SK-N-MC (cell line): ENCODE measurements at regions not wholly inside any gene's neighbourhood (a gene's known extent, or its start where the extent isn't known, plus 50 kb on each side); places are given as distances from the start of the nearest gene placed in this dataset.

ENCODE experiments used
- DNase-seq: peaks from one replicate; pipeline ENCODE4 v3.0.0-alpha.2; 2011; ENCODE audit warnings: low read depth, low spot score
- H3K27ac ChIP-seq: fragments of 200-600 bp; sonication (generic); 2 replicates; pipeline ENCODE4 v1.5.1; 2016; ENCODE audit warnings: mixed run types
- H3K36me3 ChIP-seq: fragments of 200-600 bp; sonication (generic); 2 replicates; pipeline ENCODE4 v1.6.1; 2017; ENCODE audit warnings: antibody characterized with exemption, low read length, mixed read lengths; ENCODE audit not compliant: insufficient read depth
- H3K4me3 ChIP-seq: fragments of 200-600 bp; sonication (generic); 2 replicates; pipeline ENCODE4 v1.5.1; 2016
- H3K9ac ChIP-seq: fragments of 200-600 bp; sonication (generic); 2 replicates; pipeline ENCODE4 v1.8.0; 2017; ENCODE audit warnings: mixed run types, mixed read lengths; ENCODE audit not compliant: insufficient read length
- H3K9me3 ChIP-seq: fragments of 200-600 bp; sonication (generic); 2 replicates; pipeline ENCODE4 v1.6.1; 2017; ENCODE audit warnings: low read depth, mild to moderate bottlenecking, antibody characterized with exemption, low read length, moderate library complexity, mixed read lengths
- EZH2 ChIP-seq: fragments of 200-600 bp; sonication (generic); IDR thresholded peaks from one replicate; pipeline ENCODE4 v1.6.1; 2017; ENCODE audit warnings: antibody characterized with exemption
- FOXP2 ChIP-seq: optimal IDR thresholded peaks from 2 replicates; pipeline ENCODE3; 2011; ENCODE audit warnings: mild to moderate bottlenecking, moderate library complexity; ENCODE audit not compliant: insufficient read depth; ENCODE audit errors: extremely low read length, control extremely low read depth
- POLR2AphosphoS5 ChIP-seq: IDR thresholded peaks from 2 replicates; pipeline ENCODE4 v1.6.1; 2012; ENCODE audit warnings: mild to moderate bottlenecking, low read depth, low read length, borderline replicate concordance

- no peak overlapping the region for H3K9ac ChIP-seq
- no peak for DNase-seq
- no peak for TF ChIP-seq FOXP2
- no peak for TF ChIP-seq POLR2AphosphoS5
- no peak for TF ChIP-seq EZH2
- no peak overlapping the region for H3K27ac ChIP-seq
- no peak overlapping the region for H3K4me3 ChIP-seq
- H3K36me3 ChIP-seq: no peaks in the 10 kb centered on the region
- H3K9me3 ChIP-seq: no peaks in the 10 kb centered on the region
Measured at GRCh38 chr4:96459105-96459504, 619.2 kb downstream of the PDHA2 start.

- TF ChIP-seq POLR2AphosphoS5: no peak
- Histone ChIP-seq H3K9me3 (no peaks in the 10 kb centered on the region), H3K27ac (no peak overlapping the region), H3K4me3 (no peak overlapping the region), H3K9ac (no peak overlapping the region), H3K36me3 (no peaks in the 10 kb centered on the region)
- DNase-seq: no peak
Measured at GRCh38 chr4:96465834-96466233, 625.9 kb downstream of the PDHA2 start.

- Histone ChIP-seq H3K9ac (no peak overlapping the region), H3K9me3 (no peaks in the 10 kb centered on the region; the same call in 1 of the 2 replicates), H3K4me3 (no peak overlapping the region), H3K27ac (no peak overlapping the region), H3K36me3 (no peaks in the 10 kb centered on the region)
- TF ChIP-seq FOXP2: no peak
- no peak for TF ChIP-seq EZH2
- no peak for DNase-seq
Measured at GRCh38 chr4:96471956-96472867, 632.3 kb downstream of the PDHA2 start.

GRCh38 chr4:96473246-96473645, 633.4 kb downstream of the PDHA2 start:
- Histone ChIP-seq H3K9ac (no peak overlapping the region), H3K27ac (no peak overlapping the region), H3K36me3 (no peaks in the 10 kb centered on the region), H3K9me3 (no peaks in the 10 kb centered on the region; the same call in 1 of the 2 replicates), H3K4me3 (no peak overlapping the region)
- no peak for TF ChIP-seq EZH2
- TF ChIP-seq POLR2AphosphoS5: no peak
- TF ChIP-seq FOXP2: no peak
- no peak for DNase-seq

GRCh38 chr4:96483308-96484030, 643.6 kb downstream of the PDHA2 start:
- Histone ChIP-seq H3K36me3 (no peaks in the 10 kb centered on the region), H3K9ac (no peak overlapping the region), H3K27ac (no peak overlapping the region), H3K4me3 (no peak overlapping the region), H3K9me3 (no peaks in the 10 kb centered on the region)
- no peak for TF ChIP-seq FOXP2
- TF ChIP-seq POLR2AphosphoS5: no peak
- TF ChIP-seq EZH2: no peak
- no peak for DNase-seq

- Histone ChIP-seq H3K9me3 (no peaks in the 10 kb centered on the region), H3K27ac (no peak overlapping the region), H3K4me3 (no peak overlapping the region), H3K9ac (no peak overlapping the region), H3K36me3 (no peaks in the 10 kb centered on the region)
- TF ChIP-seq FOXP2 (no peak), POLR2AphosphoS5 (no peak), EZH2 (no peak)
- no peak for DNase-seq
Measured at GRCh38 chr4:96486563-96486962, 646.7 kb downstream of the PDHA2 start.

- TF ChIP-seq EZH2: no peak
- no peak for TF ChIP-seq FOXP2
- TF ChIP-seq POLR2AphosphoS5: no peak
- Histone ChIP-seq H3K27ac (no peak overlapping the region), H3K36me3 (no peaks in the 10 kb centered on the region), H3K9ac (no peak overlapping the region), H3K9me3 (no peaks in the 10 kb centered on the region), H3K4me3 (no peak overlapping the region)
- DNase-seq: no peak
Measured at GRCh38 chr4:96497621-96498020, 657.7 kb downstream of the PDHA2 start.

- no peaks in the 10 kb centered on the region for H3K9me3 ChIP-seq
- no peak overlapping the region for H3K4me3 ChIP-seq
- H3K9ac ChIP-seq: no peak overlapping the region
- no peaks in the 10 kb centered on the region for H3K36me3 ChIP-seq
- TF ChIP-seq FOXP2: no peak
- H3K27ac ChIP-seq: no peak overlapping the region
- no peak for DNase-seq
Measured at GRCh38 chr4:96504386-96504785, 664.5 kb downstream of the PDHA2 start.
